ENCODE measurements at regions not wholly inside any gene's neighbourhood (a gene's known extent, or its start where the extent isn't known, plus 50 kb on each side); places are given as distances from the start of the nearest gene placed in this dataset.
"Not testable (repeated sequence)": the region's sequence is repeated elsewhere in the genome, so short reads cannot be mapped to it uniquely, and the experiment has no call there.

DNA sequence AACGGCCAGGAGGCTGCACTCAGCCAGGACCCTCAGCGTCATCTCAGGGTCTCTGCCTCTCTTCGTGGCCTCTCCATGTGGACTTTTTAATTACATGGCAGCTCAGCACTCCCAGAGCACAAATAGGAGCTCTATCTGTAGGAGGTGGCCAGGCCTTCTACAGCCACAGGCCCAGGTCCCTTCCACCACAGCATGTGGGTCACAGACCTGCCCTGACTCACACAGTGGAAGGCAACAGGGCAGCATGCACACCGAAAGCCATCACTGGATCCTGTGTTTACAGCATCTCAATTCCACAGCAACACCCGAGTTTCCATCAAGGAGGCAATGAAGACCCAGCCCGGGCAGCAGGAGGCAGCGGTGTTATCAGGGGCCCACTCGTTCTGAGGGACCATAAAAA is 65.8 kb upstream of the CD93 start:
- DNase-seq (ENCODE audit: low read depth in 2 of 2) = peak in 1 of 2 donors; percentile 39

GRCh38 chr20:23151008-23151703 is 65.0 kb upstream of the CD93 start:
- DNase-seq (ENCODE audit: low read depth in 2 of 2) = no peak

DNA sequence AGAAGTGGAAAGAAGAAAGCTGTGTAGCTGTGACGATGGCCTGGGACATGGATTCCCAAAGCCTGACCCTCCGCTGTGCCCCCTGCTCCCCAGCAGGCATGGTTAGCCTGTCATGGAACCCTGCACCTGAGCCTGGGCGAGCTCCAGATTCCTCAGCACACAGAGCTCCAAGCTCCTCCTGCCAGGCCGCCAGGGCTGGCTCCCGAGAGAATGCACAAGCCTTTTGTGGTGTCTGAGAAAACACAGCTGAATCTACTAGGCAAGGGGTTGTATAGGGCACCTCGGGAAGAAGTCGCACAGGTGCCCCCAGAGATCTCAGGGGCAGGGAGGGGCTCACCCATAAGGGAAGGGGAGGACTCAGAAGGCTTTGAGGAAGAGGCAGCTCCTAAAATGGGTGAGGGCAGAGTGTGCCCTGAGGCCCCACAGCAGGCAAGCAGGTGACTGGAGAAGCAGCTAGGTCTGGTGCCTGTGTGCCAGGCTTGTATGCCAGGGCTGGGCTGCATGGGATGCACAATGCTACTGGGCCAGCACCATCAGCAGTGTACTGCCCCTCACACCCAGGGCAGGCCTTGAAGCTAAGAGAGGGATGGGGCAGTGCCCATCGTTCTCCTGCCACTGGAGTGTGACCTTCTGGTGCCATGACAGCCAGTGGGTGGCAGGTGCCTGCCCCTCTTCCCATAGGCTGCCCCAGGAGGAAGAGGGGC is 64.3 kb upstream of the CD93 start:
- no peak for DNase-seq (ENCODE audit: low read depth in 2 of 2)

GRCh38 chr20:23149623-23150279 is 63.6 kb upstream of the CD93 start:
- DNase-seq (ENCODE audit: low read depth in 2 of 2) = no peak

- DNase-seq (ENCODE audit: low read depth in 2 of 2) = no peak
These were observed 62.8 kb upstream of the CD93 start for GRCh38 chr20:23148731-23149570.

GRCh38 chr20:23147964-23148730 is 62.0 kb upstream of the CD93 start:
- DNase-seq (ENCODE audit: low read depth in 2 of 2) = peak; percentile 78 to 96

- no peak for DNase-seq (ENCODE audit: low read depth in 2 of 2)
These were observed 61.5 kb upstream of the CD93 start for GRCh38 chr20:23147647-23147963.

GRCh38 chr20:23146857-23147637 is 60.9 kb upstream of the CD93 start:
- no peak for DNase-seq (ENCODE audit: low read depth in 2 of 2)

DNA sequence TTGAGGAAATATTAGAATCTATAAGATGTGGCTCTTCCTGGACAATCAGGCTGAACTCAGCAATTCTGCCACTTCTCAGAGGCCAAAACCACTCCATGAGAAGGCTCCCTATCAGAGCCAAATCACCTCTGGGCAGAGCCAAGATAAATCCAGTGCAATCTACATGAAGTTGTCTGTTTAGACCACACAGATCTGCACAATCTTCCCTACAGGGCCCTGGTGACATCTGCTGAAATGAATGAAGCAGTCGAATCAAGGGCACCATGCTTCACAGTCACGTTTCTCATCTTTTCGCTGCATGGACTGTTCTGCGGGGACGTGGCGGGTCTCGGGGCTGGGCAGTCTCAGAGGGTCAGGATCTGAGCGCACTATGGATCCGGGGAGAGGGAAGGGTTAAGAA is 60.1 kb upstream of the CD93 start:
- no peak for DNase-seq (ENCODE audit: low read depth in 2 of 2)

DNA sequence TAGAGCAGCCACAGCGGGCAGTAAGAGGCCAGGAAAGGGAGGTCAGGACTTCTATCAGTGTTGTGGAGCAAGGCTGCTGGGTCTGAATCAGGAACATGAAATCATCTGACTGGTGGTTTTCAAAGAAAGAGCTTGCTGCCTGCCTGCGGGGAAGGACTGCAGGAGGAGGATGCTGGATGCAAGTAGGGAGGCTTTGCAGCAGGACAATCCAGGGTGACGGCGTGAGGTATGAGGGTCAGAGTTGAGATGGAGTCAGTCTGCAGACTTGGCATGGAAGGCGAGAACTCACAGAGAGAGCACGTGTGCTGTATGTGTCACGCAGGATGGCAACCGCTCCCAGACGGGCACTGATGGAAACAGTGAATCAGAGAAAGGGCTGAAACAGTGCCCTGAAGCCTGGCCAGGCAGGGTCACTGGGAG is 59.2 kb upstream of the CD93 start:
- DNase-seq (ENCODE audit: low read depth in 2 of 2) = peak; percentile 90 to 94

GRCh38 chr20:23144856-23145255 is 58.7 kb upstream of the CD93 start:
- no peak for DNase-seq (ENCODE audit: low read depth in 2 of 2)

DNA sequence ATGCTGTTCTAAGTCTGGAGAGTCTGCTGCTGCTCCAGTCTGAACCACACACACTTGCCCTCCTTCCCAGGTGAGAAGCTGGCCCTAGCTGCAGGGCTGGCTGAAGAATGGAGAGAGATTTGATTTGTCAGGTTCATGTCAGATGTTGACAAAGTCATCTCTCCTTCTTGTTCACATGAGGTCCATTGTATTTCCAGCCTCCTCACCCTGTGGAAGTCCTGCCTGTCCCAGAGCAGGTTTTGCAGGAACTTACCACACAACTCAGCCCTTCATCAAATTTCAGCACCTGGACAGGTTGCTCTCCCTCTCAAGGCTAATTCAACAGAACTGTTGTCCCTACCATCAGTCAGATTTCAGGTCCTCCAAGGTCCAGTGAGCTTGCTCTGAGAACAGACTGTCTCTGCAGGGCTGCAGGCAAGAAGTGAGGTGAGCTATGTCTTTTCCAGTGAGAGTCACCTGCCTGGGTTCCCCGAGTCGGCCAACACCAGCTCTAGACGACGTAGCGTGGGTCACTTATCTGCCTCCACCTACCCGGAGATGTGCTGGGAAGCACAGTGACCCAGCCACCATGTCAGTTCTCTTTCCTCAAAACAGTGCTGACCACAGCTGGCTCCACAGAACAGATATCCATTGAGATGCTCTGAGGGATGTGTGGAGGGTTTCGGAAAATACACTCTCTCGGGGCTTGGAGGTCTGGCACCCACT is 58.0 kb upstream of the CD93 start:
- DNase-seq (ENCODE audit: low read depth in 2 of 2) = no peak

DNA sequence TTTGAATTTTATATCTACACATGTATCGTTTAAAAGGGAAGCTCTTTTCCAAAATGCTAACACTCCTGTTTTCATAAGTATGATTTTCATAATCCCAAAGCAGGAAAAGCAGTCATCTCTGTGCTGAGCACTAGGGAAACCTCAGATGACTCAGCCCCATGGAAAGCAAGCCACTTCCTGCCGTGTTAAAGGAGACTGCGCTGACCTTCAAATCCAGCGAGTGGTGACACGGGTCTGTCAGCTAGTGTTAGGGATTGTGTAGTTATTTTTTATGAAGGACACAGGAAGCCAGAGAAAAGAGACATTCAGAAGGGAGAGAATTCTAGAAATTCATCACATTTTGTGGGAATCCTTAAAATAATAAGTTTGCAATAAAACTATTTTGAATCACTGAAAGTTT is 57.0 kb upstream of the CD93 start:
- DNase-seq (ENCODE audit: low read depth in 2 of 2) = peak; percentile 96 to 97

DNA sequence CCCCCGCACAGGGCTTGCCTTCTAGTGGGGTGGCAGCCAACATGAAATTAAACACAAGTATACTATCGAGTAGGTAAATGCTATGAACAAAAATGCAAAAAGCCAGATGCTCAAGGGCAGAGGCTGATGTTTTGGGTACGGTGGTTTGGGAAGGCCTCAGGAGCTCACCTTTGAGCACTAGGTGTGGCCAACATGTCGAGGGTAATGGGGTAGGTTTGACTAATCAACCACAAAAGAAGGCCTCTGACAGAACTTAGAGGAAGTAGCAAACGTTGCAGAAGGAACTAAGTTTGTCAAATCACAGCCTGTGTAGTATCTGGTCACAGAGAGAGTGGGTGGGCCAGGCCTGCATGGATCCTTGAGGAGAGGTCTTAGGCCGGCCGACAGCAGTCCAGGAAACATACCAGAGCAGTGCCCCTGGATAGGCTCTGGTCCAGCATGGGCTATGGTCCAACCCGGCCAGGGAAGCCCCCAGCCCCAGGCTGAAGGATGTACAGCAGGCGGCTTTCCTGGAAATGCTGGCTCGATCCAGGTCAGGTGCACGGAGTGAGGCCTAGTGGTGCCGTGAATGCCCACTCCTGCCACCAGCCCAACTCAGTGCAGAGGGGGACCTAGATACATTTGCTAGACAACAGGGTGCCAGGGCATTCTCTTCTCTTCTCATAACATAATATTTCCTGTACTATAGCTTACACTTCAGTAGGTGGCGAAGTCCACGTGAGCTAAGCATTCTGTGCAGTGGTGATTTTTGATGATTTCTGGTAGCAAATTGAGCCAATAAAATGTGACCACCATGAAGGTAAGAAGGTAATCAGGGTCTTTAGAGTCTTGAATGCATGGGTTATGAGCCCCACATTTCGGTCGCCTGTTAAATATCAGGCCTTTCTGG is 56.3 kb upstream of the CD93 start:
- DNase-seq (ENCODE audit: low read depth in 2 of 2) = peak in 1 of 2 donors; percentile 59

- no peak for DNase-seq (ENCODE audit: low read depth in 2 of 2)
These were observed 55.5 kb upstream of the CD93 start for GRCh38 chr20:23141450-23142161.

GRCh38 chr20:23140991-23141390 is 54.9 kb upstream of the CD93 start:
- peak in 1 of 2 donors; percentile 36 for DNase-seq (ENCODE audit: low read depth in 2 of 2)

- DNase-seq (ENCODE audit: low read depth in 2 of 2) = not testable (repeated sequence)
These were observed 53.9 kb upstream of the CD93 start for GRCh38 chr20:23139984-23140383.

GRCh38 chr20:23139524-23139923 is 53.4 kb upstream of the CD93 start:
- DNase-seq (ENCODE audit: low read depth in 2 of 2) = no peak
